ENCODE measurements at regions not wholly inside any gene's neighbourhood (a gene's known extent, or its start where the extent isn't known, plus 50 kb on each side); places are given as distances from the start of the nearest gene placed in this dataset.

- no peak for TF ChIP-seq CTCF (IDR thresholded peaks at IDR 0.05; ENCODE audit: insufficient read depth, low read depth, low read length, missing control alignments)
- no peak for DNase-seq (ENCODE audit: low read depth)
- no peak overlapping the region for H3K4me3 ChIP-seq (ENCODE audit: low read depth, low read length)
These were observed 182.1 kb downstream of the DMRT2 start for GRCh38 chr9:1231998-1232919.

DNA sequence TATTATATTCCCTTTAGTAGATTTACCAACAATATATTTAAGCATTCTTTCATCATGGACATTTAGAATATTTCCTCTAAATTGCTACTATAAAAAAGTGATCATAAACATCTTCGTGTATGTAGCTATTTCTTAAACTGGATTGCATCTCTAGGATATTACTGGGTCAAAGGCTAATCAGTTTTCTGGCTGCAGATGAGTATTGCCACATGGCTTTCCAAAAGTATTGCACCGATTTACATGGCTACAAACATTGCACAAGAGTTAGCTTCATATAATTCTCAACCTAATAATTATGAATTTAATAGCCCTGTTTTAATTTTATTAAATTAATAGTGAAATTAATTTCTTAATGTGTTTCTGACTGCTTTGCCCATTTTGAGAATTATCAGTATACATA lies 183.4 kb downstream of the DMRT2 start:
- no peak overlapping the region for H3K4me3 ChIP-seq (ENCODE audit: low read depth, low read length)
- TF ChIP-seq CTCF (IDR thresholded peaks at IDR 0.05; ENCODE audit: insufficient read depth, low read depth, low read length, missing control alignments): no peak
- DNase-seq (ENCODE audit: low read depth): no peak

GRCh38 chr9:1235650-1236049 lies 185.5 kb downstream of the DMRT2 start:
- H3K4me3 ChIP-seq (ENCODE audit: low read depth, low read length): no peak overlapping the region
- DNase-seq (ENCODE audit: low read depth): no peak
- TF ChIP-seq CTCF (IDR thresholded peaks at IDR 0.05; ENCODE audit: insufficient read depth, low read depth, low read length, missing control alignments): no peak

GRCh38 chr9:1236061-1236460 lies 185.9 kb downstream of the DMRT2 start:
- TF ChIP-seq CTCF (IDR thresholded peaks at IDR 0.05; ENCODE audit: insufficient read depth, low read depth, low read length, missing control alignments): no peak
- no peak for DNase-seq (ENCODE audit: low read depth)
- H3K4me3 ChIP-seq (ENCODE audit: low read depth, low read length): no peak overlapping the region

DNA sequence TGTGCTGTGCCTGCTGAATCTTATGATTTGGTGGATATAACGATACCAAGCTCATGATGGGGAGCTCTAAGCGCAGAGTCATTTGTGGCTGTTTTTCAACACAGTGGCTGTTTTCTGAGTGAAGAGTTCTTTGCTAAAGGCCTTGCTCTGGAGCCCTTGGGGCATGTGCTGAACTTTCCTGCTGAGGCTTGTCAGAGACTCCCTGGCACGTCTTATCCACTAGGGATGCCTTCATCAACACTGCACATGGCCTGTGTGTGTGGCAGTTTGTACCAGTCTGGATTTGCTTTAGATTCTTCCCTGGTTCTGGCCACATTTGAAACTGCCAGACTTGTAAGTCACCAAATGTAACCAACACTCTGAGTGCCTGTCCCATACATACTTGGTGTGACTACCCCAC lies 188.2 kb downstream of the DMRT2 start:
- no peak overlapping the region for H3K4me3 ChIP-seq (ENCODE audit: low read depth, low read length)
- TF ChIP-seq CTCF (IDR thresholded peaks at IDR 0.05; ENCODE audit: insufficient read depth, low read depth, low read length, missing control alignments): no peak
- no peak for DNase-seq (ENCODE audit: low read depth)

GRCh38 chr9:1248743-1249142 lies 198.6 kb downstream of the DMRT2 start:
- no peak overlapping the region for H3K4me3 ChIP-seq (ENCODE audit: low read depth, low read length)
- no peak for DNase-seq (ENCODE audit: low read depth)
- TF ChIP-seq CTCF (IDR thresholded peaks at IDR 0.05; ENCODE audit: insufficient read depth, low read depth, low read length, missing control alignments): no peak
